A673 (cell line): ENCODE measurements at regions not wholly inside any gene's neighbourhood (a gene's known extent, or its start where the extent isn't known, plus 50 kb on each side); places are given as distances from the start of the nearest gene placed in this dataset.

Experiments used
- BruUV-seq: library from RNA; stranded (reverse); fragments of 400-500 nt; replicated peaks from 2 replicates; lab custom pipeline; 2021; lab: Mats Ljungman, UMichigan
- CTCF ChIA-PET: fragments of 300-600 bp; sonication (Branson Sonifier 250); formaldehyde crosslinking; loops from one replicate; lab custom pipeline; 2022; ENCODE audit warnings: antibody characterized with exemption; lab: Charles Lee
- POLR2A ChIA-PET: fragments of 300-600 bp; sonication (Branson Sonifier 250); formaldehyde crosslinking; loops from one replicate; lab custom pipeline; 2022; ENCODE audit warnings: antibody characterized with exemption; ENCODE audit not compliant: low non-redundant PET; lab: Charles Lee
- DNase-seq: peaks from one replicate; pipeline ENCODE4 v3.0.0-alpha.2; 2015; ENCODE audit warnings: low spot score
- H3K27ac ChIP-seq: fragments of 200-600 bp; sonication (generic); 2 replicates; pipeline ENCODE4 v1.5.1; 2016; ENCODE audit warnings: mixed run types, low read depth, mild to moderate bottlenecking, mixed read lengths, antibody characterized with exemption, low read length; ENCODE audit not compliant: poor library complexity, severe bottlenecking
- H3K27me3 ChIP-seq: fragments of 200-600 bp; sonication (generic); replicated peaks from 2 replicates; pipeline ENCODE4 v1.6.1; 2017; ENCODE audit warnings: mixed run types, low read depth, mild to moderate bottlenecking, mixed read lengths, antibody characterized with exemption, low read length; ENCODE audit not compliant: insufficient read depth, poor library complexity
- H3K36me3 ChIP-seq: fragments of 200-600 bp; sonication (generic); 2 replicates; pipeline ENCODE4 v1.6.1; 2016; ENCODE audit warnings: mixed run types, mild to moderate bottlenecking, mixed read lengths, antibody characterized with exemption, low read length; ENCODE audit not compliant: insufficient read depth, poor library complexity, severe bottlenecking
- H3K4me1 ChIP-seq: fragments of 200-600 bp; sonication (generic); 2 replicates; pipeline ENCODE4 v1.6.1; 2017; ENCODE audit warnings: mixed run types, mild to moderate bottlenecking, mixed read lengths, antibody characterized with exemption, low read length; ENCODE audit not compliant: insufficient read depth, poor library complexity, severe bottlenecking
- H3K4me3 ChIP-seq: fragments of 200-600 bp; sonication (generic); 2 replicates; pipeline ENCODE4 v1.5.1; 2016; ENCODE audit warnings: low read depth, mixed run types, mild to moderate bottlenecking, mixed read lengths, low read length; ENCODE audit not compliant: poor library complexity, severe bottlenecking
- H3K9me3 ChIP-seq: fragments of 200-600 bp; sonication (generic); 2 replicates; pipeline ENCODE4 v1.6.1; 2016; ENCODE audit warnings: mixed run types, low read depth, mild to moderate bottlenecking, mixed read lengths, antibody characterized with exemption, low read length; ENCODE audit not compliant: poor library complexity, severe bottlenecking
- EZH2 ChIP-seq: fragments of 200-600 bp; sonication (generic); IDR thresholded peaks from 2 replicates; pipeline ENCODE4 v1.6.1; 2017; ENCODE audit warnings: borderline replicate concordance, low read depth, mild to moderate bottlenecking, mixed read lengths, antibody characterized with exemption, low read length; ENCODE audit not compliant: poor library complexity, severe bottlenecking
- intact Hi-C: fragments of 100-400 bp; cut with micrococcal nuclease; formaldehyde crosslinking; loops from one replicate; pipeline ENCODE4 v1.10.0; 2022; ENCODE audit not compliant: unreplicated experiment
- TF ChIP-seq, protein P1 (sequence below): fragments of 300-800, 200-600 bp; sonication (generic); conservative IDR thresholded peaks from 2 replicates; pipeline ENCODE4 v1.5.1; 2017; ENCODE audit warnings: low read depth, mild to moderate bottlenecking, antibody characterized with exemption, low read length, moderate library complexity, mixed read lengths

DNA sequence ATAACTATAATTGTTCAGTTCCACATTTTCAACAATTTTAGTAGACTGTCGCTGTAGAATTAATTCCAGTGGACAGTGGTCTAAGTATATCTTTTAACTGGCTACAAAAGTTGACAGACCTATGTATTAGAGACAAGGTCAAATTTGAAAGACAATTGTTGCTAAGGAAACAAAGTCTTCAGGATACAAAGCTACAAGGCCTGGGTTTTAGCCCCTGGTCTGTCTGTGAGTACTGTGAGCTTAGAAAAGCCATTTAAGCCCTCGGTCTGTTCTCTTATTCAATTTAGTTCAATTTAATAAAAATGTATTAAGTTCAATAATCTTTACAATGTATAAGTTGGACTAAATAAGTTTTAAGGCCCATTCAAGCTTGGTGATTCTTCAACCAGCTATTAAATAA is 352.5 kb downstream of the HDGFL1 start:
- BruUV-seq, result no TSS peak
- Histone ChIP-seq H3K27ac (no peak overlapping the region), H3K36me3 (no peaks in the 10 kb centered on the region), H3K27me3 (no peaks in the 10 kb centered on the region), H3K4me3 (no peak overlapping the region), H3K9me3 (no peaks in the 10 kb centered on the region), H3K4me1 (no peaks in the 10 kb centered on the region)
- no peak for DNase-seq
- ChIA-PET CTCF (no interaction called here), POLR2A (no interaction called here)
- TF ChIP-seq, protein P1, sequence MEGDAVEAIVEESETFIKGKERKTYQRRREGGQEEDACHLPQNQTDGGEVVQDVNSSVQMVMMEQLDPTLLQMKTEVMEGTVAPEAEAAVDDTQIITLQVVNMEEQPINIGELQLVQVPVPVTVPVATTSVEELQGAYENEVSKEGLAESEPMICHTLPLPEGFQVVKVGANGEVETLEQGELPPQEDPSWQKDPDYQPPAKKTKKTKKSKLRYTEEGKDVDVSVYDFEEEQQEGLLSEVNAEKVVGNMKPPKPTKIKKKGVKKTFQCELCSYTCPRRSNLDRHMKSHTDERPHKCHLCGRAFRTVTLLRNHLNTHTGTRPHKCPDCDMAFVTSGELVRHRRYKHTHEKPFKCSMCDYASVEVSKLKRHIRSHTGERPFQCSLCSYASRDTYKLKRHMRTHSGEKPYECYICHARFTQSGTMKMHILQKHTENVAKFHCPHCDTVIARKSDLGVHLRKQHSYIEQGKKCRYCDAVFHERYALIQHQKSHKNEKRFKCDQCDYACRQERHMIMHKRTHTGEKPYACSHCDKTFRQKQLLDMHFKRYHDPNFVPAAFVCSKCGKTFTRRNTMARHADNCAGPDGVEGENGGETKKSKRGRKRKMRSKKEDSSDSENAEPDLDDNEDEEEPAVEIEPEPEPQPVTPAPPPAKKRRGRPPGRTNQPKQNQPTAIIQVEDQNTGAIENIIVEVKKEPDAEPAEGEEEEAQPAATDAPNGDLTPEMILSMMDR, result no peak
- TF ChIP-seq EZH2, result no peak
- intact Hi-C loops, result no loop called here

DNA sequence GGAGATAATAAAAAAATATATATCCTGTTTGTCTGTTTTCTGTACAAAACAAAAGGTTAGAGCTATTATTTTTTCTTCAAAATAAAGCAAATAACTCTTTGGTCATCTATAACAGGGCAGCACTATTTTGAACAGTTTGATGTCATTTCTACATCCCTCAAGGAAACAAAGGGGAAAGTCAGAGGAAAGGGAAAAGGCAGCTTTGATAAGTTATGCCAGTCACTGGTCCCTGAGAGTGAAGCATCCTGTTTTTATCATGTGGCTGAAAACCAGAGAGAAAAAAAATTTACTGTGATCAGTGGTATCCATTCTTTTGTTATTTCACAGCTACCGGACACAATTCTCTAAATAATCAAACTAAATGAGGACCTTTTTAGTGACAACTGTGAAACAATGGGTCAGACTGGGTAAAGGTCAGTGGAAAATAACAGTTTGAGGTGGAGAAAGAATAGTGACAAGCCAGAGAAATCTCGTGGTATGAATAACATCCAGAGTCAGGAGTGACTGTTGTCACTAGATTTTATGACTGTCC is 356.0 kb downstream of the HDGFL1 start:
- DNase-seq, result no peak
- TF ChIP-seq, protein P1, result no peak
- no peak for TF ChIP-seq EZH2
- H3K27me3 ChIP-seq, result no peaks in the 10 kb centered on the region
- intact Hi-C loops, result no loop called here
- no peaks in the 10 kb centered on the region for H3K4me1 ChIP-seq
- BruUV-seq, result no TSS peak
- ChIA-PET CTCF (no interaction called here), POLR2A (no interaction called here)
- H3K27ac ChIP-seq, result no peak overlapping the region
- H3K4me3 ChIP-seq, result no peak overlapping the region
- no peaks in the 10 kb centered on the region for H3K36me3 ChIP-seq
- H3K9me3 ChIP-seq, result no peaks in the 10 kb centered on the region

DNA sequence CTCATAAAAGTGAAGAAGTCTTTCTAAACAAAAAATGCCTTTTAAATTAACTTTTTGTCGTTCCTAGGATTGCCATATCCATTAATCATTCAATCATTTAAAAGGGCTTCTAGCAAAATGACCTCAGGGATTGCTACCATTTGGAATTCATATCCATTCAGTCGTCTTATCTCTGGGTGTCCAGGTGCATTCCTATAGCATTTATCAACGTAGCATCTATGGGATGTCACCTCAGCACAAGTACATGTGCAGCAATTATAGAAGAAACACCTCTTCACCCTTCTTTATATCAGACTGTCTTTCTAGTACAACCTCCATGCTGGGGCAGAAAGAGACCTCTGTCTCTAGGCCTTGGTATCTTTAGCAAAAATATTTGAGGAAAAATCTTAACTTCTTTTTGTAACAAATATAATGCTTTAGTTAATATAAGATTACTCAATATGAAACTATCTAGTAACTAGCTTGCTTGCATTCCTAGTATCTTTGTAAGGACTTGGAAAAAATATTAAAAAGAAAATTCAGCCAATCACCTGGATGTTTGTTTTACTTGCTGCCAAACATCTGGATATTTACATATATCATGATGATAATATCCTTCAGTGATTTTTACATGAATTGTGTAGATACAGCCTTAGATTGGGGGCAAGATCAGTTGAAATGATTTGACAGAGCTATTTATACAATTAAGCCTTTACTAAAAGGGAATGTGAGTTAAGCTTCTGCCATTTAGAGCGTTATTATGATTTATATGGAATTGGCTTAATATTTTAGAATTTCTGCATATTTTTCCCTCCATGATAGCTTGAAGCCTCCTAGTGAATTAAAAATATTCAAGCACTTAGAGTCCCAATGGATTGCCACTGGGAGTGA is 356.8 kb downstream of the HDGFL1 start:
- BruUV-seq, result no TSS peak
- no peak overlapping the region for H3K4me3 ChIP-seq
- no peaks in the 10 kb centered on the region for H3K36me3 ChIP-seq
- ChIA-PET POLR2A (no interaction called here), CTCF (no interaction called here)
- H3K27ac ChIP-seq, result no peak overlapping the region
- intact Hi-C loops, result no loop called here
- no peaks in the 10 kb centered on the region for H3K4me1 ChIP-seq
- TF ChIP-seq, protein P1, result no peak
- no peak for TF ChIP-seq EZH2
- DNase-seq, result no peak
- no peaks in the 10 kb centered on the region for H3K9me3 ChIP-seq
- no peaks in the 10 kb centered on the region for H3K27me3 ChIP-seq
